Stomach (tissue), 4 donors: ENCODE measurements at regions not wholly inside any gene's neighbourhood (a gene's known extent, or its start where the extent isn't known, plus 50 kb on each side); places are given as distances from the start of the nearest gene placed in this dataset.

Experiments
- POLR2A ChIP-seq, 4 donors: fragments of 450-650 bp; IDR thresholded peaks; one replicate each; pipeline ENCODE4 v1.6.1; 2016; ENCODE audit warnings: antibody characterized with exemption in 4 of 4, control low read depth in 2 of 4, mild to moderate bottlenecking in 1 of 4, moderate library complexity in 1 of 4
- POLR2AphosphoS5 ChIP-seq, 3 donors: sonication (generic); formaldehyde crosslinking; IDR thresholded peaks; one replicate each; pipeline ENCODE4 v1.6.1; 2016; ENCODE audit warnings: antibody characterized with exemption in 3 of 3
- TF ChIP-seq, protein P1 (sequence below), 7 experiments: fragments of 450-650 bp in 4 of 7; fragments of 200-600 bp in 3 of 7; sonication (generic) in 3 of 7; IDR thresholded peaks; one replicate each; pipeline ENCODE4 v1.5.1; 2016 to 2019; ENCODE audit warnings: antibody characterized with exemption in 7 of 7, control low read depth in 2 of 7, mild to moderate bottlenecking in 1 of 7

DNA sequence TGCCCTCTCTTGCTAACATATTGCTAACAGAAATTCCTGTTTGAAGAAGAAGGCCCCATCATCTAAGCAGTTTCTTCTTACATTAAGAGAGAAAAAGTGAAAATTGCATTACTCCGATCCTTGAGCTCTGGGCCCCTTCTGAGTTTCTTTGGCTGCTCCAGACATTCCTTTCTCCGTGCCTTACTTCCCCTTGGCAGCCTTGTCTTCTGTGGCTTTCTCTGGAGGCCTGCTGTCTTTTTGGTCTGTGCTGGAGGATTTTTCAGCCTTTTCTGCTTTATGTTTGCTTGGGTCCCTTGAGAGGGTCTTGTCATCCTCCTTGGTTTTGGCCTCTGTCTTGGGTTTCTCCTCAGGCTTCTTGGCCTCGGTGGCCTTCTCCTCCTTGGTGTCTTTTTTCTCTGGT, 378.8 kb upstream of the CHD6 start:
- TF ChIP-seq POLR2A (IDR thresholded peaks at IDR 0.05) (no peak), POLR2AphosphoS5 (IDR thresholded peaks at IDR 0.05) (no peak)
- TF ChIP-seq, protein P1, sequence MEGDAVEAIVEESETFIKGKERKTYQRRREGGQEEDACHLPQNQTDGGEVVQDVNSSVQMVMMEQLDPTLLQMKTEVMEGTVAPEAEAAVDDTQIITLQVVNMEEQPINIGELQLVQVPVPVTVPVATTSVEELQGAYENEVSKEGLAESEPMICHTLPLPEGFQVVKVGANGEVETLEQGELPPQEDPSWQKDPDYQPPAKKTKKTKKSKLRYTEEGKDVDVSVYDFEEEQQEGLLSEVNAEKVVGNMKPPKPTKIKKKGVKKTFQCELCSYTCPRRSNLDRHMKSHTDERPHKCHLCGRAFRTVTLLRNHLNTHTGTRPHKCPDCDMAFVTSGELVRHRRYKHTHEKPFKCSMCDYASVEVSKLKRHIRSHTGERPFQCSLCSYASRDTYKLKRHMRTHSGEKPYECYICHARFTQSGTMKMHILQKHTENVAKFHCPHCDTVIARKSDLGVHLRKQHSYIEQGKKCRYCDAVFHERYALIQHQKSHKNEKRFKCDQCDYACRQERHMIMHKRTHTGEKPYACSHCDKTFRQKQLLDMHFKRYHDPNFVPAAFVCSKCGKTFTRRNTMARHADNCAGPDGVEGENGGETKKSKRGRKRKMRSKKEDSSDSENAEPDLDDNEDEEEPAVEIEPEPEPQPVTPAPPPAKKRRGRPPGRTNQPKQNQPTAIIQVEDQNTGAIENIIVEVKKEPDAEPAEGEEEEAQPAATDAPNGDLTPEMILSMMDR (IDR thresholded peaks at IDR 0.05) = no peak
